NOMO-1 treated with dmso at 0.1 percent for 144 hours (cell line): ENCODE measurements at regions not wholly inside any gene's neighbourhood (a gene's known extent, or its start where the extent isn't known, plus 50 kb on each side); places are given as distances from the start of the nearest gene placed in this dataset.

Source experiments
- DNase-seq: peaks from one replicate; lab custom pipeline; 2025; ENCODE audit not compliant: unreplicated experiment; lab: John Stamatoyannopoulos, UW

- DNase-seq, result no peak
Observed at GRCh38 chr5:116944183-116944582, 369.6 kb upstream of the SEMA6A start.

- DNase-seq, result no peak
Observed at GRCh38 chr5:116942622-116943021, 368.0 kb upstream of the SEMA6A start.

GRCh38 chr5:116939641-116940040, 365.0 kb upstream of the SEMA6A start:
- DNase-seq, result no peak

- no peak for DNase-seq
Observed at GRCh38 chr5:116938488-116938887, 363.9 kb upstream of the SEMA6A start.

- no peak for DNase-seq
Observed at GRCh38 chr5:116935561-116936162, 361.0 kb upstream of the SEMA6A start.

- no peak for DNase-seq
Observed at GRCh38 chr5:116930616-116931015, 356.0 kb upstream of the SEMA6A start.

- DNase-seq, result no peak
Observed at GRCh38 chr5:116923344-116923743, 348.7 kb upstream of the SEMA6A start.

- no peak for DNase-seq
Observed at GRCh38 chr5:116922532-116922931, 347.9 kb upstream of the SEMA6A start.

- DNase-seq, result no peak
Observed at GRCh38 chr5:116914869-116915504, 340.4 kb upstream of the SEMA6A start.

GRCh38 chr5:116912221-116912620, 337.6 kb upstream of the SEMA6A start:
- DNase-seq, result no peak

- DNase-seq, result no peak
Observed at GRCh38 chr5:116911074-116911473, 336.5 kb upstream of the SEMA6A start.

- DNase-seq, result no peak
Observed at GRCh38 chr5:116908537-116908936, 333.9 kb upstream of the SEMA6A start.

- no peak for DNase-seq
Observed at GRCh38 chr5:116905885-116906284, 331.3 kb upstream of the SEMA6A start.

GRCh38 chr5:116900793-116901192, 326.2 kb upstream of the SEMA6A start:
- DNase-seq, result no peak

GRCh38 chr5:116898917-116899316, 324.3 kb upstream of the SEMA6A start:
- no peak for DNase-seq

GRCh38 chr5:116897291-116897690, 322.7 kb upstream of the SEMA6A start:
- no peak for DNase-seq

- no peak for DNase-seq
Observed at GRCh38 chr5:116896001-116896400, 321.4 kb upstream of the SEMA6A start.

GRCh38 chr5:116892993-116893392, 318.4 kb upstream of the SEMA6A start:
- DNase-seq, result no peak

GRCh38 chr5:116887104-116887503, 312.5 kb upstream of the SEMA6A start:
- no peak for DNase-seq

- no peak for DNase-seq
Observed at GRCh38 chr5:116885825-116886224, 311.2 kb upstream of the SEMA6A start.

GRCh38 chr5:116883875-116884274, 309.3 kb upstream of the SEMA6A start:
- no peak for DNase-seq

GRCh38 chr5:116881921-116882531, 307.4 kb upstream of the SEMA6A start:
- DNase-seq, result no peak

- DNase-seq, result no peak
Observed at GRCh38 chr5:116880601-116881000, 306.0 kb upstream of the SEMA6A start.
